ENCODE measurements at regions not wholly inside any gene's neighbourhood (a gene's known extent, or its start where the extent isn't known, plus 50 kb on each side); places are given as distances from the start of the nearest gene placed in this dataset.

GRCh38 chr16:16805809-16806208, 426.9 kb downstream of the NPIPA7 start:
- TF ChIP-seq, protein P1, sequence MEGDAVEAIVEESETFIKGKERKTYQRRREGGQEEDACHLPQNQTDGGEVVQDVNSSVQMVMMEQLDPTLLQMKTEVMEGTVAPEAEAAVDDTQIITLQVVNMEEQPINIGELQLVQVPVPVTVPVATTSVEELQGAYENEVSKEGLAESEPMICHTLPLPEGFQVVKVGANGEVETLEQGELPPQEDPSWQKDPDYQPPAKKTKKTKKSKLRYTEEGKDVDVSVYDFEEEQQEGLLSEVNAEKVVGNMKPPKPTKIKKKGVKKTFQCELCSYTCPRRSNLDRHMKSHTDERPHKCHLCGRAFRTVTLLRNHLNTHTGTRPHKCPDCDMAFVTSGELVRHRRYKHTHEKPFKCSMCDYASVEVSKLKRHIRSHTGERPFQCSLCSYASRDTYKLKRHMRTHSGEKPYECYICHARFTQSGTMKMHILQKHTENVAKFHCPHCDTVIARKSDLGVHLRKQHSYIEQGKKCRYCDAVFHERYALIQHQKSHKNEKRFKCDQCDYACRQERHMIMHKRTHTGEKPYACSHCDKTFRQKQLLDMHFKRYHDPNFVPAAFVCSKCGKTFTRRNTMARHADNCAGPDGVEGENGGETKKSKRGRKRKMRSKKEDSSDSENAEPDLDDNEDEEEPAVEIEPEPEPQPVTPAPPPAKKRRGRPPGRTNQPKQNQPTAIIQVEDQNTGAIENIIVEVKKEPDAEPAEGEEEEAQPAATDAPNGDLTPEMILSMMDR (IDR thresholded peaks at IDR 0.05; ENCODE audit: insufficient read depth, low read length): no peak
- DNase-seq (ENCODE audit: low read depth): no peak
- H3K4me3 ChIP-seq (ENCODE audit: low read depth, low read length): no peak overlapping the region

GRCh38 chr16:16815641-16816040, 436.7 kb downstream of the NPIPA7 start:
- H3K4me3 ChIP-seq (ENCODE audit: low read depth, low read length): no peak overlapping the region
- DNase-seq (ENCODE audit: low read depth): no peak
- TF ChIP-seq, protein P1 (IDR thresholded peaks at IDR 0.05; ENCODE audit: insufficient read depth, low read length): no peak

DNA sequence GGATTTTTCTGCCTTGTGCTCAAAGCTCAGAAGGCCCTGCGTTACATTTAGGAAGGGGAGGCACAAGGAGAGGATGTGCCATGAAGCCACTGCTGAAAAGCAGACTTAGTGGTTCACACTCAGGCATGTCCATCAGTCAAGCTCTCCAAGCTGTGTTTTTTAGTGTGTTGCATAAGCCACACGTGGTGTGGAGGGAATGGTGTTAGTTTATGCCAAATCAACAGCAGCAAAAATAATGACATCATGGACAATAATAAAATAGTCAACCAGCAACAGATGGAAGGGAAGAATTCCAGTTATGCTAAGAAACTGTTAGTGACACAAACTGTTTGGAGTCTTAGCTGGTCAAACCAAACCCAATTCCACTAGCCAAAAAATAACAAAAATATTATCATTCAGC, 438.3 kb downstream of the NPIPA7 start:
- TF ChIP-seq, protein P1 (IDR thresholded peaks at IDR 0.05; ENCODE audit: insufficient read depth, low read length): no peak

GRCh38 chr16:16821261-16821660, 442.3 kb downstream of the NPIPA7 start:
- TF ChIP-seq, protein P1 (IDR thresholded peaks at IDR 0.05; ENCODE audit: insufficient read depth, low read length): no peak
- no peak for DNase-seq (ENCODE audit: low read depth)
- H3K4me3 ChIP-seq (ENCODE audit: low read depth, low read length): no peak overlapping the region

More for the DNA sequence above, 438.3 kb downstream of the NPIPA7 start:
- DNase-seq (ENCODE audit: low read depth): no peak
- H3K4me3 ChIP-seq (ENCODE audit: low read depth, low read length): no peak overlapping the region

- TF ChIP-seq, protein P1 (IDR thresholded peaks at IDR 0.05; ENCODE audit: insufficient read depth, low read length): no peak
- no peak overlapping the region for H3K4me3 ChIP-seq (ENCODE audit: low read depth, low read length)
- DNase-seq (ENCODE audit: low read depth): no peak
These were observed 450.0 kb downstream of the NPIPA7 start for GRCh38 chr16:16828913-16829398.

- H3K4me3 ChIP-seq (ENCODE audit: low read depth, low read length): no peak overlapping the region
- TF ChIP-seq, protein P1 (IDR thresholded peaks at IDR 0.05; ENCODE audit: insufficient read depth, low read length): no peak
- no peak for DNase-seq (ENCODE audit: low read depth)
These were observed 451.5 kb downstream of the NPIPA7 start for GRCh38 chr16:16830401-16830800.

- no peak overlapping the region for H3K4me3 ChIP-seq (ENCODE audit: low read depth, low read length)
- no peak for DNase-seq (ENCODE audit: low read depth)
- TF ChIP-seq, protein P1 (IDR thresholded peaks at IDR 0.05; ENCODE audit: insufficient read depth, low read length): no peak
These were observed 452.0 kb downstream of the NPIPA7 start for GRCh38 chr16:16830973-16831372.

Data from fibroblast of the aortic adventitia (primary cell).